Cardiac septum (tissue), 1 donor: ENCODE measurements at regions not wholly inside any gene's neighbourhood (a gene's known extent, or its start where the extent isn't known, plus 50 kb on each side); places are given as distances from the start of the nearest gene placed in this dataset.
"Not testable (repeated sequence)": the region's sequence is repeated elsewhere in the genome, so short reads cannot be mapped to it uniquely, and the experiment has no call there.

Experiments used
- DNase-seq: peaks from one replicate; pipeline ENCODE4 v3.0.0-alpha.2; 2020; ENCODE audit warnings: low spot score
- intact Hi-C: fragments of 100-400 bp; cut with DNase I; formaldehyde crosslinking; loops from one replicate; pipeline ENCODE4 v1.14.0; 2022
- donor health status: DM: no; HTN: no; CAD: no.

- no peak for DNase-seq
- intact Hi-C loops = no loop called here
Observed at GRCh38 chr18:24609254-24609653, 148.8 kb downstream of the HRH4 start.

GRCh38 chr18:24611075-24611474, 150.6 kb downstream of the HRH4 start:
- no peak for DNase-seq
- intact Hi-C loops = no loop called here

DNA sequence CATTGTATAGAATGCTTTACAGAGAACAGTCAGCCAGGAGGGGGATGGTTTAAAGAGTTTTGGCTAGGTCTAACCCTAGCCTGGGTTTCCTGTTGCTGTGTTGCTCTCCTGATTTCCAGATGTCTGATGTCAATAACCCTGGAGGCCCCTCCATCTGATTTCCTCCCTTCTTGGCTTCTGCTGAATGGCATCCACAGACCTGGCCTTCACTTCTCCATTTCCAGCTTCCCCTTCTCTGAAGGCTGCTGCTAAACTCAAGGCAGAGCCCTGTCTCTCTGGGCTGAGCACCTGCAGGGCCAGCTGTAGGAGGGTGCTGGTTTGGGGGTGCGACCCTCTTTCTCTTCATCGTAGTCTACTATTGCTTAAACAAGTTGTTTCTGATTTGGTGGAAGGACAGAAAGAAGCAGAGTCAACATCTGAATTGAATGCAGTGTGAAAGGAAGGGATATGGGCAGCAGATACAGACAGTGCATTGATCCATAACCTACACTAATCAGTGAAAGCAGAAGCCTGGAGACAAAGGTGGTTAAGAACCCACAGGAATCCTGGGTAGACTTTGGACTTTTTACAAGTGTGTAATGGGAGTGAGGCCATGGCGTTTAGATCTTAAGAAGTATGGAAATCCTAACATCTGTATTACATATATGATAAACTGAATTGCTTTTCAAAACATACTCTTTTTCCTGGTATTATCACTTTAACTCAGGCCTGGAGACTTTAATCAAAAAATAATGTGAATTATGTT, 153.6 kb downstream of the HRH4 start:
- intact Hi-C loops = no loop called here

DNA sequence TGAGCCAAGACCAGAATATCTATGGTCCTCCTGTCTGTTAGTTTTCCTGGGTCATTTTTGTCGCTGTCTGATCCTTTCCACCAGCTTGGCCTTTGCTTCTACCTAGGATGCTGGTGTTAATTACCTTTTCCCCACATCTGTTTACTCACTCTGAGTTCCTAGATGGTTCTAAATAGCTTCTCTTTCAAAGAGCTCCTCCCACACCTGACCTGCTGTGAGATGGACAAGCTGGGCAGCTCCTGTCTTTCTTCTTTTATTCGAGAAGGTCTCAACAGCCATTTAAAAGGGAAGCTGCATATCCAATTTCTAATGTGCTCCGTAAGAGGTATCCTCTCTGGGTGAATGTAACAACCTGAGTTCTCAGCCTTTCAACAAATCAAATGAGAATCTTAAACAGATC, 156.2 kb downstream of the HRH4 start:
- no peak for DNase-seq
- intact Hi-C loops = no loop called here

More for the DNA sequence above, 153.6 kb downstream of the HRH4 start:
- DNase-seq = no peak

DNA sequence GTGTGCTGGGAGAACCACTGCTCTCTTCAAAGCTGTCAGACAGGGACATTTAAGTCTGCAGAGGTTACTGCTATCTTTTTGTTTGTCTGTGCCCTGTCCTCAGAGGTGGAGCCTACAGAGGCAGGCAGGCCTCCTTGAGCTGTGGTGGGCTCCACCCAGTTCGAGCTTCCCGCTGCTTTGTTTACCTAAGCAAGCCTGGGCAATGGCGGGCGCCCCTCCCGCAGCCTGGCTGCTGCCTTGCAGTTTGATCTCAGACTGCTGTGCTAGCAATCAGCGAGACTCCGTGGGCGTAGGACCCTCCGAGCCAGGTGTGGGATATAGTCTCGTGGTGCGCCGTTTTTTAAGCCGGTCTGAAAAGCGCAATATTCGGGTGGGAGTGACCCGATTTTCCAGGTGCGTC, 164.0 kb downstream of the HRH4 start:
- DNase-seq, intact Hi-C loops: not testable (repeated sequence)

DNA sequence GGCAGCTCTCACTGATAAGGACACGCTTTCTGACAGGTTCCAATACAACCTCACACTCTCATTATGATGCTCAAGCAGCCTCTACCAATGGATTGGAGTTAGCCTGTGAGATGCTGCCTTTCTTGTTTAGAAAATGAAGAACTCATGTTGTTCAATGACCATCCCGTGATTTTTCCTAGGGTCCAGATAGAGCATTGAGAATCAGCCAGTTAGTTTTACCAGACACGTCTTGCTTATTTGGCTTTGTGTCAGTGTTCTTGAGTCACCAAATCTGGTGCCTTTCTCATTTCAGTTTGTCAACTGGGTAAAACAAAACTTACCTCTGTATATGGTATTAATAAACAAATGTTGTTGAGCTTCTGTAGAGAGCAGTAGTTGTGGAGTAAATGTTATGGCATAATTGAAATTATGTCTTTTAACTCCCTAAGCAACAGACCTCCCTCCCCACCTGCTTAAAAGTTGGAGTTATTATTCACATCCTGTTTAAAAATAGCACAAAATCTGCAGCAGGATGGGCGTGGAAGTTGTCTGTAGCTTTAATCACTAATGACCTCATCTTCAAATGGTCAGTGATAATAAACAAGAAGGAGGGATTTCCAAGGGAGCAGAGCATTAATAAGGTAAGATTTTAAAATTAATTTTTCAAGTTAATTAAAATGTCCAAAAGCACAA, 167.3 kb downstream of the HRH4 start:
- DNase-seq = no peak
- intact Hi-C loops = no loop called here

GRCh38 chr18:24628326-24628725, 167.9 kb downstream of the HRH4 start:
- no peak for DNase-seq
- intact Hi-C loops = no loop called here

- intact Hi-C loops = no loop called here
- no peak for DNase-seq
Observed at GRCh38 chr18:24629921-24630320, 169.5 kb downstream of the HRH4 start.

- intact Hi-C loops = no loop called here
- no peak for DNase-seq
Observed at GRCh38 chr18:24630346-24630880, 170.0 kb downstream of the HRH4 start.

DNA sequence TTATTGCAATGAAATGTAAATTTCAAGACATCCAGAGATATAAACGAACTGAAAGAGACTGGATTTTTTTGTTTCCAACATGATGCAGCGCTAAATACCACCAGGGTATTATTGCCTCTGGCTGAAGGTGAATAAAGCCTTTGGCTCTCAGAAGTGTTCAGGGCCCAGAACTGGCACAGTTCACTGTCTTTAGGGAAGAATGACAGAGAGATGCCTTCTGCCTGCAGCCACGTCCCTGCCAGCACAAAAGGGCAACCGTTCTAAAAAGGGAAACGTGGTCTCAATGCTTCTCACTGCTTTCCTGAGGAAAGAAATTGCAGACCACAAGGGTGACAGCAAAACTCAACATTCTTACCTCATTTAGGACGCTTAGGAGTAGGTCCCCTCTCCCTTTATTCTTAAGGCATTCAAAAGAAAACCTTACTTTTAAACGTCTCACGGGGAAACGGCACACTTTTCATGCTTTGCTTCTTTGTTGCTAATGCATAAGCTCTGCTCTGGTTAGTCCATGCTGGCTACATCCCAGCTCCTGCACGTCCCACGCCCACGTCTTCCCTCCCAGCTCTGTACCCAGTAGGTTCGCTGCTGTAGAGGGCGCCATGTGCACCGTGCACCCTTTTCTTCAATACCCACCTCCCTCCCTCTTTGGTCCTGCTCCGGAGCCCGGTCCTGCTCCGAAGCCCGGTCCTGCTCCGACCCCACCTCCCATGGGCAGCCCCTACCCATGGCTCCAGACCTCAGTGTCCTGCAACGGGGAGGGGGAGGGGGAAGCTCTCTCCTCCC, 171.0 kb downstream of the HRH4 start:
- DNase-seq = no peak
- intact Hi-C loops = no loop called here

GRCh38 chr18:24632158-24632988, 171.9 kb downstream of the HRH4 start:
- intact Hi-C loops = no loop called here

DNA sequence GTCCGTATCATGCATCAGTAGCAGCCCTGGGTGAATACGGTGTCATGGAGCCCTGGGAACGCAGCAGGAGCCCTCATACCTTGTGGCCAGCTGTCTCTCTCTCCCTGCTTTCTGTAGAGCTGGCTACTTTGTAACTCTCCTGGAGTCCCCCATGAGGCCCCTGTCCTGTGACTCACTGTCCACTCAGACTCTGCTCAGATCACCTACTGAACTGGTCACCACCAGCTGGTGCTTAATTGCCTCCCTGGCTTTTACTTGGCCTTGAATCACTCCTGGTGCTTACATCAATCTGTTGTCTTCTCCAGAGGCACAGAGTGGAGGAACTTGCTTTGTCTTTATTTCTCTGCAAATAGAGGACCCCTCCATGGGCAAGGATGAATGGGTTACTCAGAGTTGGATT, 172.7 kb downstream of the HRH4 start:
- no peak for DNase-seq
- intact Hi-C loops = no loop called here

More at GRCh38 chr18:24632158-24632988, 171.9 kb downstream of the HRH4 start:
- no peak for DNase-seq

GRCh38 chr18:24649571-24649970, 189.1 kb downstream of the HRH4 start:
- intact Hi-C loops = no loop called here
- no peak for DNase-seq

DNA sequence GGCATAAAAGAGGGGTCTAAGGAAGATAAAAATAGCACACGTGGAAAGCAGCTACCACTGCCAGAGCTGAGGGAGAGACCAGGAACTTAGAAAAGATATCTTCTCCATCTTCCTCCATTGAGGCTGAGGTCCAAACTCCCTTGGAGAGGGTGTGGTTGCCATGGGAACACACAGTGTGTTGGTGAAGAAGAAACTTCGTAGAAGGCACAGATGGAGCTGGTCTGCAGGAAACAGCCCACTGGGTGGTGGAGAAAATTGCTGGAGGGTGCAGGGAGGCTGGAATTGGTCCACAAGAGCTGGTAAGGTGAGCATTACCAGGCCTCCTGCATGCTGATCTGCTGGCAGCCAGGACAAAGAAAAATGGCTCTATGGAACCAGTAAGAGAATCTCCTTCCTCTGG, 191.0 kb downstream of the HRH4 start:
- intact Hi-C loops = no loop called here
- DNase-seq = no peak

DNA sequence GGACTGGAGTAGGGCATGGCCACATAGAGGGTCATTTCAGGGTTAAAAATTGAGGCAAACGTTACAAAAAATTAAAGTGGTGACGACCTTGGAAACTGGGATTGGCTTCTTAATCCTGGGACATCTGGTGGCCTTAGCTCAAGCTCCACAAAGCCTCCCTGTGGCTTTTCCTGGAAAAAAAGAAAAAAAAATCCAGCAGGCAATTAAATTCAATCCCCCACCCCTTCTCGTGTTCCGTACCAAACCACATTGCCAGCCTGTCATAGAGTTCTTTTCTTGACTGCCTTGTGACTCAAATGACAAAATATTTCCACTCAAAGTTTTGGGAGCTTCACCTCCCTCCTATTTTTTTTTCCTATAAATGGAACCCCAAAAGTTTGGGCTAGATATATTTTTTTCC, 195.6 kb downstream of the HRH4 start:
- DNase-seq = no peak
- intact Hi-C loops = no loop called here

DNA sequence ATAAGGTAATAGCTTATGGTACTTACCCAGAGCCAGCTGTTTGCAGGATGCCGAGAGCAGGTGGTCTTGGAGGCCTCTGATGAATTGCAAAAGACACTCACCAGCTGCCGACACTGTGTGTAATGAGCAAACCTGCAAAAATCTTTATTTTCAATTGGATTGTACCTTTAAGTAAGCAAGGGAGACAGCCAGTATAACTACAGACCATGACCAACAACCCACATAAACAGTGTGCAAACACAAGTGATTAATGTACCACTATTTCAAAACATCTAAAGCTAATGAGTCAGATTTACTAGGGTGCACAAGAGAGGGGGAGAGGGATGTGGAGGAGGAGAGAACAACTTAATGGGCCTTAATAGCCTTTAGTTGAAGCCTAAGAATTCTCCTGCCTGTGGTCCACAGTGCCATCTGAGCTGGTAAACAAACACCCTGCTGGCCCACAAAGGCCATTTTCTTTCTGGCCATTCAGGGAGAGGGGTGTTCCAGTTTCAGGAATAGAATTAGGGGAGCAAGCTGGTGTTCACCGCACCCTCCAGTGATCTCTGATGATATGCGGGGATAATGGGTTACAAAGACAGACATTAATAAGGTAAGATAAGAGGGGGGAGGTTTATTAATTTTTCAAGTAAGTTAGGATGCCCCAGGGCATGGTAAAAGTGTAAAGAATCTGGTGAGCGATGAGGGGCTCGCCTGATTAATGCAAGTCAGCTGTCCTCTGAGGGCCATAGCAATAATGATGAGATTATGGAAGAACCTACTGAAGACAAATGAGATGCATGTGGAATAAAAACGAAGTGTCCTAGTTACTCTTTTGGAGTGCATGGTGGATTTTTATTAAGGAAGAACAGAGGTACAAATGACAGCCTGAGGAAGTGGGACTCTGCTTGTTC, 196.4 kb downstream of the HRH4 start:
- intact Hi-C loops = no loop called here
- DNase-seq = no peak

GRCh38 chr18:24657444-24657842, 197.0 kb downstream of the HRH4 start:
- intact Hi-C loops = no loop called here
- no peak for DNase-seq

DNA sequence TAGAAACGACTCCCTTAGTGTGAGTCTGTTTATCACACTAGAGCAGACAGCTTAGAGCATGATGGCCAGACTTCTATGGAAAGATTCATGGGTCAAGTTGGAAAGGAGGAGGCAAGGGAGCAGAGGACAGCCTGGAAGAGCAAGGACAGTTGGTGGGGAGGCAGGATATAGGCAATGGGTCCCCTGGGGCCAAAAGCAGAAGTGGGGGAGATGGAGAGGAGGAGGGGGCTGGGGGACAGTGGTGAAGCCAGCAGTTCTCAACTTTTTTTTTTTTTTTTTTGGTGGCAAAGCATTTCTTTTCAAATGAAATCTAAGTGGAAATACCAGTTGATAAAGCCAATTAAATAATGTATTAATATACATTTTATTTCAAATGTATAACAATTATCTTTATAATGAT, 197.9 kb downstream of the HRH4 start:
- intact Hi-C loops = no loop called here
- no peak for DNase-seq
